Daoy (cell line): ENCODE measurements at regions not wholly inside any gene's neighbourhood (a gene's known extent, or its start where the extent isn't known, plus 50 kb on each side); places are given as distances from the start of the nearest gene placed in this dataset.

Source experiments
- DNase-seq: peaks from one replicate; pipeline ENCODE4 v3.0.0-alpha.2; 2015; ENCODE audit warnings: low read depth

GRCh38 chrX:22395372-22395771 is 122.7 kb downstream of the CBLL2 start:
- peak; percentile 57 for DNase-seq

- no peak for DNase-seq
Measured at GRCh38 chrX:22396408-22396807, 123.7 kb downstream of the CBLL2 start.

GRCh38 chrX:22397566-22397965 is 124.9 kb downstream of the CBLL2 start:
- DNase-seq: no peak

DNA sequence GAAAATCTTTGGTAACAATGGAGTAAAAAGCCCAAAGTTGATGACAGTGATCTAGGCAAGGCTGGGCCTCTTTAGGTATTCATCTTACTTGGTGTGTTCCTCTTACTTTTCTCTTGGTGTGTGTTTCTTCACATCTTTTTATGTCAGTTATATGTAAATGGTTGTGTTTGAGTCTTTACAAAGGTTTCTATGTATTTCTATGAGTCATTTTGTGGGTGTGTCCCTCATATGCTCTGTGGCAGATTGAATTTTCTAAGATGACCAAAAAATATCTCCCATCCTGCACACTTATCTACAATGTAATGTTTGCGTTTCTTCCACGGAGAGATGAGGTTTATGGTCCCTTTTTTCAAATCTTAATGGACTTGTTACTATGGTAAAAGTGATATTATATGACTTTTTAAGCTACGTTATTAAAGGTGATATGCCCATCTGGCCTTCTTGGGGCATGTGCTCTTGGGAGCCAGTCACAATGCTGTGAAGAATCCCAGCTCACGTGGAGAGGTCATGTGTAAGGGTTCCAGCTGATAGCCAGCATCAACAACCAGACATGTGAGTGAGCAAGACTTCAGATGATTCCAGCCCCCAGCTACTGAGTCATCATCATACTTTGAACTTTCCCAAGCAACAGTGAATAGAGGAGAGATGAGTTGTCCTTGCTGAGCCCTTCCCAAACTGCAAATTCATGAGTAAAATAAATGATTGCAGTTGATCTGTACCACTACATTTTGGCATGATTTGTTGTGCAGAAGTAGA is 126.9 kb downstream of the CBLL2 start:
- peak; percentile 44 for DNase-seq

DNA sequence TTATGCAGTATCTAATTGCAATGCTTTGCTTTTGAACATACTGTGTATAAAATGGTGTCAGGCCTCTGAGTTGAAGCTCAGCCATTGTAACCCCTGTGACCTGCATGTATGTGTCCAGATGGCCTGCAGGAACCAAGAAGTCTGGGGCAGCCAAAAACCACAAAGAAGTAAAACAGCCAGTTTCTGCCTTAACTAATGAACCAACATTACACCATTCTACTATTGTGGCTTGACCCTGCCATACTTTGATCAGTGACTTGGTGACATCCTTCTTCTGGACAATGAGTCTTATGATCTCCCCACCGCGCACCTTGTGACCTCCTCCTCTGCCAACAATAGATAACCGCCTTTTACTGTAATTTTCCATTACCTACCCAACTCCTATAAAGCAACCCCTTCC is 131.6 kb downstream of the CBLL2 start:
- no peak for DNase-seq

DNA sequence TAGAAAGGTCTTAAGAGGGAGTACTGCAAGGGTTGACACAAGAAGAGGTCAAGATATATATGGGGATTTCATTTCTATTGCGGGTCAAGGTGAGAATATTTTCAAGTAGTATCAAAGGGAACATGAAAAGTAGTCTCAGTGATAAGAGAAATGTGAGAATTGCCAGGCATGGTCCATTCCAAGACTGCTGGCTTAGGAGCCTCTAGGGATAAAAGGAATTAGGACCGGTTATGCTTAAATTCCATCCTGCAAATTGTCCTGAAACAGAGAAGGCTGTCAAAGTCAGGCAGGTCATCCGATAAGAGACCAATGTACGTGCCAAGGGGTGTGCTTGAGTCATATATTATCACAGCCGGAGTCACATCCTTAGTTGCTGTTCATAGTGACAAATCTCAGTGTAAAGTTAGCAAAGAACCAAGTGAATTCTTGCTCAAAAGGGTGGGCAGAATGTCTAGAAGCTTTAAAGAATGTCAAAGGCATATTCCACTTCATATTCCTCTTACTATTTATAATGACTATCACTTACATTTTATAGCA is 133.6 kb downstream of the CBLL2 start:
- DNase-seq: peak; percentile 13

GRCh38 chrX:22409418-22409817 is 136.7 kb downstream of the CBLL2 start:
- no peak for DNase-seq

GRCh38 chrX:22424122-22424915 is 151.6 kb downstream of the CBLL2 start:
- DNase-seq: no peak

GRCh38 chrX:22424919-22425318 is 152.2 kb downstream of the CBLL2 start:
- DNase-seq: no peak

DNA sequence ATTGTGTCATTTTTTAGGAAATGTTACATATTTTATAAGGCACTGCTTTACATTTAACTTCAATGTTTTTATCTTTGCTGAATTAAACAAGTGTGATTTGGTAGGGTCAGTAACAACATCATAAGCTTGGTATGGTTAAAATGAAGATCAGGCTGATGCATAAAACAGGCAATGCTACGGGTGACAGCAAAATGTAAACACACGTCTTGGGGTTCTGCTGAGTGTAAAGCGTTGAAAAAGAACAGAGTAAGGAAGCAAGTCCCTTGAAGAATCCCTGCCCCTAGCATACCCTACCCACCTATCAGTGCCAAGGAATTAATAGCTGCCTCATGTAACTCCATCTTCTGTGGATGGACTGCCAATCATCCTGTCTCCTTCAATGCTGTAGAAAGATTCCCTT is 157.0 kb downstream of the CBLL2 start:
- no peak for DNase-seq

DNA sequence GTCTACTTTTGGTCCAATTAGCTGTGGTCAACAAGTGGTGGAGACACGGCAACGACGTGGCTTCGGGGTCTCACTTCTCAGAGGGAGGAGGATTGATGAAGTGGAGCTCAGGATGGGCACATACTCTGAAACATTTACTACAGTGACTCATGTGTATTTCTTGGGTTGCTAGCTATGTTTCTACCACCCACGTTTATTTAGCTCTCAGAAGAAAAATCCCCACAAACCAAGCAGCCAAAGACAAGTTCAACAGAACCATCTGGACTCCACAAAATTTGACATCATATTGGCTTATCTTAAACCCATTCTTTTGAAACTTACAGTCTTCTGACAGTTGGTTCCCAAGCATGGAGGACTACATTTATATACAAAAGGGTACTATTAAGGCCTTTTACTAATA is 158.0 kb downstream of the CBLL2 start:
- peak; percentile 4 for DNase-seq

GRCh38 chrX:22433292-22434070 is 160.8 kb downstream of the CBLL2 start:
- no peak for DNase-seq

GRCh38 chrX:22445880-22446279 is 173.2 kb downstream of the CBLL2 start:
- DNase-seq: no peak

DNA sequence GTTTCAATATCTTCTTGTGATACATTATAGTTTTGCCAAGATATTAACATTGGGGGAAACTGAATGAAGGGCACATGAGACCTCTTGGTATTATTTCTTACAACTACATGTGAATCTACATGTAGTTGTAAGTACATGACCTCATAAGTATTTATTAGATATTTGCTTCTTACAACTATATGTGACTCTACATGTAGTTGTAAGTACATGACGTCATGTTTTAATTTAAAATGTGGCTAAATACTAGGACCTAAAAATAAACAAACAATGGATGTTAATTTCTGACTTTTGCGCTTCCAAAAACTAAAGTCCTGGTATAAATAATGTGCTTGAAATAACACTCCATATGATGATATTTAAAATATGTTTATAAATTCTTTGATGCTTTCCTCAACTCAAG is 190.2 kb downstream of the CBLL2 start:
- no peak for DNase-seq

GRCh38 chrX:22467571-22467970 is 194.9 kb downstream of the CBLL2 start:
- DNase-seq: no peak

DNA sequence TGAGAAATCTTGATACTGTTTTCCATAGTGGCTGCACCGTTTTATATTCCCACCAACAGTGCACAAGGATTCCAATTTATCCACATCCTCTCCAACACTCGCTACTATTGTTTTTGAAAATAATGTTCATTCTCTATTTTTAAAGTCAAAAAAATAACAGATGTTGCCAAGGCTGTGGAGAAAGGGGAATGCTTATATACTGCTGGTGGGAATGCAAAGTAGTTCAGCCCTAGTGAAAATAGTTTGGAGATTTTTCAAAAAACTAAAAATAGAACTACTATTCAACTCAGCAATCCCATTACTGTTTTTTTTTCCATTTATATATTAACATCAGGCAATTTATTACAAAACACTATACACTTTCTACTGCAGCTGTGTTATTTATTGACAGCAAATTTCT is 208.7 kb downstream of the CBLL2 start:
- DNase-seq: no peak

- DNase-seq: peak; percentile 5
Measured at GRCh38 chrX:22486296-22486695, 213.6 kb downstream of the CBLL2 start.

DNA sequence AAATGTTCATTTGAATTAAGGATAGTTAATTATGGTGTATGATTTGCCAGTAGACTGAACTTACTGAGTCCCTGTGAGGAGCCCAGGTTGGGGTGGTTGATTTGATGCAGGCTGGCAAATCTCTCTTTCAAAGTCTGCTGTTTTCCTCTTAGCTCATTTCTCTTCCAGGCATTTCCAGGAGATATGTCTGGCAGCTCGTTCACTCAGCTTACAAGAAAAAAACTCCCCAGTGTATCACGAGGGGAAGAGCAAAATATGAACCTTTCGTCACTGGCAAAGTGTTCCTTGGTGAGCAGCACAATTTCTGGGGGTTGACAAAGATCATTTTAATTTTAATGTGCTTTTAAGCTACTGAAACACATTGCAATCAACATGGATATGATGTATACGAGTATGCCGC is 244.2 kb downstream of the CBLL2 start:
- no peak for DNase-seq

DNA sequence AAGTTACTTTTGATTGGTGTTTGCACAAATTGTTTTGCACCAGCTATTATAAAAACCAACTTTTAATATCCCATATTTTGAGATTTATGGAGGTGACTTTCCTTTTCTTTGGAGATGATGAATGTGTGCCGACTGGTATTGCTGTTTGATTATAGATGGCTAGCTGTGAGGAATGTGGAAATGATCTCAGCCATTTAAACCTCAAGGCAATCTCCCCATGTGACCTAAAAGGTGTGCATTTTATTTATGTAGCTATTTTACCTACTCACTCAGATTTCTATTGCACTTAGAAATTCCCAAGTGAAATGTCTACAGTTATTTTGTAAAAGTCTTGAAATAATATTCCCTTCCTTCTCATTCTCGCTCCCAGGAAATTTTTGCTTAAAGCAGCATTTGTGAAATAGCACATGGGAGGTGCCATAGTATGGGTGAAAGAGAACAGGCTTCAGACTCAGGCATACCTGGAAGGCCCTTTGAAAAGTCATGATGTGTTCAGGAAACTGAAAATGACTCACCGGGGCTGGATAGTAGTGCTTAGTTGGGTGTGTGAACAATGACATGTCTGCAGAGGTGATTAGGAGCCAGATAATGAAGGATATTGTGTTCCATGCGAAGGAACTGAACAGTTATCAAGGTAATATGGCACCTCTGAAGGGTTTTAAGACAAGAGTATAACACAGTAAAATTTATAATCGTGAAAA is 247.6 kb downstream of the CBLL2 start:
- DNase-seq: peak; percentile 45

- peak; percentile 61 for DNase-seq
Measured at GRCh38 chrX:22526339-22526738, 253.6 kb downstream of the CBLL2 start.

DNA sequence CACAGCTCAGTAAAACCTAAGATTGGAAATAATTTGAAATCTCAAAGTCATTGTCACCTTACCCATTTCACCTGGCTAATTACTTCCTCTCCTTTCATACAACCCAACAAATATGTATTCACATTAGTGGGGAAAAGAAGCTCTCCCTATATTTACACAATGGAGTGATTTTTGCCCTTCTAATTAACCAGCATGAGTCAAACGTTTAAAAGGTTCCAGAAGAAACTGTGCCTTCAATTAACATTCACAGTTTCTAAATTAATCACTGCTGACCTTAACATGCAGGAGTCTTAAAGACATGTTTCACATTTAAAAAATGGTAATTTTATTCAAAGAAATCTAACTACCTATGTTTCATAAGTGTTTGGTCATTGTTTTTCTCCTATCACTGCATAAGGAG is 254.6 kb downstream of the CBLL2 start:
- DNase-seq: no peak

DNA sequence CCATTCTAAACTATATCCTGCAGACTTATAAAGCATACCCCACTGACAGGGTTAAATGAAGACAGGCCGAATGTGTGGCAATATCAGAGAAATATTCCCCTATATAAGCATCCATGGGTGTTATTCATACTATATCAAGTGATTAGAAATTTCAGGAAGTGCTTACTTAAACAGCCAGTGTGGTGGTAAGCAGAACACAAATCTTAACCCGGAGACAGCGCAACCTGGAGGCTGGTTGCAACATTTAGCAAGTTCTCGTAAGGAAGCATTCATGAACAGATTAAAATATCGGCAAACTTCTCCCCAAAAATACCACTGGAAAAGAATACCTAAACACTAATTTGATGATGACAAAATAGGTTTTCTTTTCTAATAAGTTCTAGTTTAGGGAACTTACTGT is 261.2 kb downstream of the CBLL2 start:
- DNase-seq: peak; percentile 25
